ENCODE measurements at regions not wholly inside any gene's neighbourhood (a gene's known extent, or its start where the extent isn't known, plus 50 kb on each side); places are given as distances from the start of the nearest gene placed in this dataset.

- H3K27ac ChIP-seq (ENCODE audit: low read length) = no peak overlapping the region
- no peaks in the 10 kb centered on the region for H3K36me3 ChIP-seq (ENCODE audit: low read depth, low read length)
- H3K9me3 ChIP-seq (ENCODE audit: low read length) = no peaks in the 10 kb centered on the region
- TF ChIP-seq EZH2 (IDR thresholded peaks at IDR 0.05; ENCODE audit: low read length, unreplicated experiment) (no peak), CTCF (conservative IDR thresholded peaks at IDR 0.05; ENCODE audit: low read depth, low read length) (no peak), EZH2phosphoT487 (IDR thresholded peaks at IDR 0.05; ENCODE audit: borderline replicate concordance, low read length) (no peak)
- no peaks in the 10 kb centered on the region for H3K27me3 ChIP-seq (ENCODE audit: low read length)
- DNase-seq (no peak), ATAC-seq (no peak)
- H2AFZ ChIP-seq (ENCODE audit: low read length) = no peak overlapping the region
- ChIA-PET POLR2A (ENCODE audit: unreplicated experiment) (no interaction called here), CTCF (no interaction called here)
- no peak overlapping the region for H3K4me2 ChIP-seq (ENCODE audit: low read length)
- no TSS peak for BruUV-seq (replicated peaks)
- H3K4me1 ChIP-seq (ENCODE audit: insufficient read depth, low read length) = no peaks in the 10 kb centered on the region
- no peaks in the 10 kb centered on the region for H4K20me1 ChIP-seq (ENCODE audit: low read length)
- H3K9ac ChIP-seq (ENCODE audit: low read length) = no peak overlapping the region
- H3K4me3 ChIP-seq (ENCODE audit: low read length) = no peak overlapping the region
- H3F3A ChIP-seq (ENCODE audit: low read length, unreplicated experiment) = no peaks in the 10 kb centered on the region
- no peaks in the 10 kb centered on the region for H3K79me2 ChIP-seq (ENCODE audit: low read length)
- intact Hi-C loops (cut with micrococcal nuclease) = no loop called here
- no peaks in the 10 kb centered on the region for H3K9me2 ChIP-seq (replicated peaks; ENCODE audit: low read length)
Observed at GRCh38 chr12:93273834-93274564, 103.7 kb upstream of the NUDT4 start.

- DNase-seq = no peak
- H3K9me2 ChIP-seq (replicated peaks; ENCODE audit: low read length) = no peaks in the 10 kb centered on the region
Observed at GRCh38 chr12:93274937-93275336, 102.8 kb upstream of the NUDT4 start.

More at GRCh38 chr12:93274937-93275336, 102.8 kb upstream of the NUDT4 start:
- Histone ChIP-seq H2AFZ (ENCODE audit: low read length) (no peak overlapping the region), H3F3A (ENCODE audit: low read length, unreplicated experiment) (no peaks in the 10 kb centered on the region), H3K27me3 (ENCODE audit: low read length) (no peaks in the 10 kb centered on the region), H4K20me1 (ENCODE audit: low read length) (no peaks in the 10 kb centered on the region), H3K4me2 (ENCODE audit: low read length) (no peak overlapping the region), H3K27ac (ENCODE audit: low read length) (no peak overlapping the region), H3K9me3 (ENCODE audit: low read length) (no peaks in the 10 kb centered on the region), H3K36me3 (ENCODE audit: low read depth, low read length) (no peaks in the 10 kb centered on the region), H3K4me1 (ENCODE audit: insufficient read depth, low read length) (no peaks in the 10 kb centered on the region; the same call in 1 of the 2 replicates), H3K4me3 (ENCODE audit: low read length) (no peak overlapping the region), H3K79me2 (ENCODE audit: low read length) (no peaks in the 10 kb centered on the region), H3K9ac (ENCODE audit: low read length) (no peak overlapping the region)
- no peak for ATAC-seq
- no peak for TF ChIP-seq CTCF (conservative IDR thresholded peaks at IDR 0.05; ENCODE audit: low read depth, low read length)
- no peak for TF ChIP-seq EZH2 (IDR thresholded peaks at IDR 0.05; ENCODE audit: low read length, unreplicated experiment)
- no peak for TF ChIP-seq EZH2phosphoT487 (IDR thresholded peaks at IDR 0.05; ENCODE audit: borderline replicate concordance, low read length)
- no TSS peak for BruUV-seq (replicated peaks)
- intact Hi-C loops (cut with micrococcal nuclease) = no loop called here
- ChIA-PET POLR2A (ENCODE audit: unreplicated experiment) (no interaction called here), CTCF (no interaction called here)

Data from PC-3 (cell line).